Mucosa of descending colon (tissue), 3 donors: ENCODE measurements at regions not wholly inside any gene's neighbourhood (a gene's known extent, or its start where the extent isn't known, plus 50 kb on each side); places are given as distances from the start of the nearest gene placed in this dataset.

Experiments used
- ATAC-seq: fragments of 200-7000 bp; cut with Tn5 transposase; one replicate; pipeline ENCODE4 v1.9.1; 2020; ENCODE audit warnings: mild to moderate bottlenecking, moderate library complexity
- DNase-seq, 3 donors: peaks; one replicate each; pipeline ENCODE4 v3.0.0-alpha.2; 2020
- H3K36me3 ChIP-seq: fragments of 200-600 bp; one replicate; pipeline ENCODE4 v1.8.0; 2021; ENCODE audit warnings: low read depth, mild to moderate bottlenecking
- H3K4me1 ChIP-seq: fragments of 200-600 bp; one replicate; pipeline ENCODE4 v1.8.0; 2021; ENCODE audit warnings: low read depth, mild to moderate bottlenecking
- H3K4me3 ChIP-seq: fragments of 200-600 bp; one replicate; pipeline ENCODE4 v1.8.0; 2021; ENCODE audit warnings: mild to moderate bottlenecking
- H3K9me3 ChIP-seq: fragments of 200-600 bp; one replicate; pipeline ENCODE4 v1.8.0; 2021; ENCODE audit warnings: mild to moderate bottlenecking
- CTCF ChIP-seq: fragments of 200-600 bp; IDR thresholded peaks from one replicate; pipeline ENCODE4 v1.8.0; 2022; ENCODE audit warnings: antibody characterized with exemption, mild to moderate bottlenecking
- intact Hi-C, 2 donors: fragments of 100-400 bp; cut with DNase I in 1 of 2; cut with micrococcal nuclease in 1 of 2; formaldehyde crosslinking; loops; one replicate each; pipeline versions ENCODE4 v1.11.0 to v1.11.1; 2022; cut with DNase I, micrococcal nuclease
- donor health status: DM: no; HTN: no; CAD: no; lungs with moderate emphysema.
- donor health status: DM: no; HTN: no; CAD: no.
- donor health status: DM: no; HTN: yes; CAD: no.

DNA sequence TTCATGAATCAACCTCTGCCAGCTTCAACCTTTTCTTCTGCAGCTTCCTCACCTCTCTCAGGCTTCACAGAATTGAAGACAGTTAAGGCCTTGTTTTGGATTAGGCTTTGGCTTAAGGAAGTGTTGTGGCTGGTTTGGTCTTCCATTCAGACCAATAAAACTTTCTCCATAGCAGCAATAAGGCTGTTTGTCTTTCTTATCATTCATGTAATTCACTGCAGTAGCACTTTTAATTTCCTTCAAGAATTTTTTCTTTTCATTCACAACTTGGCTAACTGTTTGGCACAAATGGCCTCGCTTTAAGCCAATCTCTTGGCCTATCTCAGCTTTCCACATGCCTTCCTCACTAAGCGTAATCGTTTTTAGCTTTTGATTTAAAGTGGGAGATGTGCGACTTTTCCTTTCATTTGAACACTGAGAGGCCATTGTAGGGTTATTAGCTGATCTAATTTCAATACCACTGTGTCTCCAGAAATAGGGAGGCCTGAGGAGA lies 229.5 kb downstream of the IPO8 start:
- H3K9me3 ChIP-seq, result peaks cover 3% of the 10 kb centered on the region
- no peaks in the 10 kb centered on the region for H3K36me3 ChIP-seq
- TF ChIP-seq CTCF, result no peak
- ATAC-seq (no peak), DNase-seq (no peak)
- H3K4me1 ChIP-seq, result no peaks in the 10 kb centered on the region
- no peak overlapping the region for H3K4me3 ChIP-seq
- intact Hi-C loops, result no loop called here

GRCh38 chr12:30463636-30464035 lies 232.0 kb downstream of the IPO8 start:
- no peaks in the 10 kb centered on the region for H3K36me3 ChIP-seq
- TF ChIP-seq CTCF, result no peak
- no peak for DNase-seq
- ATAC-seq, result no peak
- H3K9me3 ChIP-seq, result no peaks in the 10 kb centered on the region
- H3K4me3 ChIP-seq, result no peak overlapping the region
- H3K4me1 ChIP-seq, result no peaks in the 10 kb centered on the region
- intact Hi-C loops, result no loop called here

DNA sequence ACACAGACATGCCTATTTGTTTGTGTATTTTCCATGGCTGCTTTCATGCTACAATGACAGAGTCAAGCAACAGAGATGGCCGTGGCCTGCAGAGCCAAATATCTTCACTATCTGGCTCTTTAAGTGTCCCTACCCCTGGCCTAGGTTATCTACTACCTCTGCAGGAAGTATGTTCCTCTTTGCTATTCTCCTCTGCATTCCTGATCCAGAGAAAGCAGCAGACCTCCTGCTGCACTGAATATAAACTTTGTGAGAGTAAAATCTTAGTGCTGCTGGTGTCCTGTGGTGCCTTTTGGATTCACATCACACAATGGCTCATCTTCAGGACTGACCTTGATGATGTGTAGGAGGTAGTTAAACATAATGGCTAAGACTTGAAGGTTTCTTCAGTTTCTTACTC lies 233.4 kb downstream of the IPO8 start:
- intact Hi-C loops, result no loop called here
- Histone ChIP-seq H3K4me3 (no peak overlapping the region), H3K4me1 (no peaks in the 10 kb centered on the region), H3K9me3 (peaks cover 2% of the 10 kb centered on the region), H3K36me3 (no peaks in the 10 kb centered on the region)
- no peak for DNase-seq
- no peak for TF ChIP-seq CTCF
- no peak for ATAC-seq

DNA sequence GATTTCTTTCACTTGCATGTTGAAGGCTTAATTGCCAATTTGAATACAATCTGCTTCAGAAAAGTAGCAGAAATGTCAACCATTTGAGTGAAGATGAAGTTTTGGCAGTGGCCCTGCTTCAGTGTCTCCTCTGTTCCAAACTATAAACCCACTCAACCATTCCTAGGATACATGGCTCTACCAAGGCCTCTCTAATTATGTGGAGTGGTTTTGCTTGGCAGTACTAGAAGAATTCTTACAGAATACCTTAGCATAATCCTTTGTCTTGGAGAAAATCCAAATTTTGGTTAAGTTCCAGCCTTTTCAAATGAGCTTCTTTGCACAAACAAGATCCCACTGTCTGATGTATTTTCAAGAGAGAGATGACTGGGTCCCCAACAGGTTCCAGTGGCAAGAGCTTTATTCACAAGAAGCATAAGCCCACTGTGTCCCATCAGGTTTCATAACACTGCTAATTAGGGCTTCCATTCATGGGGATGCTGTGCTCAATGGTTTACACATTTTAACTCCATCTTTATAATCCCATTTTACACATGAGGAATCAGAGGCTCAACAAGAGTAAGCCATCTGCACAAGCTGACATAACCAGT lies 234.5 kb downstream of the IPO8 start:
- intact Hi-C loops, result no loop called here
- Histone ChIP-seq H3K36me3 (no peaks in the 10 kb centered on the region), H3K9me3 (peaks cover 2% of the 10 kb centered on the region), H3K4me3 (no peak overlapping the region), H3K4me1 (no peaks in the 10 kb centered on the region)
- TF ChIP-seq CTCF, result no peak
- ATAC-seq (no peak), DNase-seq (no peak)

GRCh38 chr12:30458453-30458852 lies 237.2 kb downstream of the IPO8 start:
- Histone ChIP-seq H3K4me1 (no peaks in the 10 kb centered on the region), H3K9me3 (peaks cover 2% of the 10 kb centered on the region), H3K36me3 (no peaks in the 10 kb centered on the region), H3K4me3 (no peak overlapping the region)
- no peak for DNase-seq
- ATAC-seq, result no peak
- TF ChIP-seq CTCF, result no peak
- intact Hi-C loops, result no loop called here
